ENCODE measurements at regions not wholly inside any gene's neighbourhood (a gene's known extent, or its start where the extent isn't known, plus 50 kb on each side); places are given as distances from the start of the nearest gene placed in this dataset.
"Not testable (repeated sequence)": the region's sequence is repeated elsewhere in the genome, so short reads cannot be mapped to it uniquely, and the experiment has no call there.

DNA sequence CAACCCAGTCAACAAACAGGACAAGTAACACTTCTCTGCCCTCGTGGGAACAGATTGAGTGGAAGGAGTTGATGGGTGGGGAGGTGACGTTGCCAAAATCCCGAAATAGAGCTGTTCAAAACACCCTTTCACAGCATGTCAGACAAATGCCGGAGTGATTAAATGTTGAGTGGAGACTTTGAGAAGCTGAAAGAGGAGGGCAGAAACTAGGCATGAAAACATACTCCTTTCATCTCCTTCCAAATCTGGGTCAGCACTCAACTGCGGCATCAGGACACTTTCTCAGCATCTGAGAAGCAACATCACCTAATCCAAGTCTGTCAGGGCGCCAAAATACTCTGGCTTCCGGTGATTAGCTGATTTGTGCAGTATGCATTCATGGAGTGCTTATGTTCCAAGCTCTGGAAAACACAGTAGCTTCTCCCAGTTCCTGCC, 51.5 kb upstream of the MRI1 start:
- DNase-seq (ENCODE audit: extremely low read depth in 1 of 11, low read depth in 9 of 11, low spot score in 4 of 11): no peak

DNA sequence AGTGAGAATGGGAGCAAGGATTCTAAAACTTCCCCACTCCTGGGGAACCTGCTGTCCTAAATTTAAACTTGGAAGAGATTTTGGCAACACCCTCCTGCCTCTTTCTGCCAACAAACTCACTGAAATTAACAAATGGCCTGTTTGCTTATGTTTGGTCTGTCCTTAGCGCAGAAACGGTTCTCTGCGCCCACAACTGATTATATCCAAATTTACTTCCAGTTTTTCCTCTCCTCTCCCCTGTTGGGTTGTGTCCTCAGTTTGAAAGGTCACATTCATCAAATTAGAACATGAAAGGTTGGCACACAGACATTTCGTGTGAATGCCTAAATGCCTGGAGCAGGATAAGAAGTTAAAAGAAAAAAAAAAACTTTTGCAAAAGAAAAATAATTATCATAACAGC, 56.4 kb upstream of the MRI1 start:
- DNase-seq (ENCODE audit: extremely low read depth in 1 of 11, low read depth in 9 of 11, low spot score in 4 of 11): no peak

DNA sequence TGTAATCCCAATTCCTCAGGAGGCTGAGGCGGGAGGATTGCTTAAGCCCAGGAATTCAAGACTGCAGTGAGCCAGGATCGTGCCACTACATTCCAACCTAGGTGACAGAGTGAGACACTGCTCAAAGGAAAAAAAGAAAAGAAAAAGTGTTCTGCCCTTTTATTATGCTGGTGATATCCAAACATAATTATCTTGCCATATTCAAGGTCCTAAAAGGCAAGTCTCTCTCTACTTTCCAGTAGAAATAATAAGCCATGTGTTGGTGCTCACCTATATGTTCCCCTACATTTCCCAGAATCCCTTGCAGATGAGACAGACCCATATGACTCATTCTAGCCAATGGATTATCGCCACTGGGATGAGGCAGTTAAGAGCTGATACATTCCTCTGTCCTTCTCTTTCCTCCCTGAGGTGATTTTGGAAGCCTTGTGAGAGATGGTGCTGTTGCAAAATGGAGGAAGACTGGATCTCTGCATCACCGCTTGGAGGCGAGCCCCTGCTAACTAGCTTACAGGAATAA, 58.3 kb upstream of the MRI1 start:
- DNase-seq (ENCODE audit: extremely low read depth in 1 of 11, low read depth in 9 of 11, low spot score in 4 of 11): no peak

DNA sequence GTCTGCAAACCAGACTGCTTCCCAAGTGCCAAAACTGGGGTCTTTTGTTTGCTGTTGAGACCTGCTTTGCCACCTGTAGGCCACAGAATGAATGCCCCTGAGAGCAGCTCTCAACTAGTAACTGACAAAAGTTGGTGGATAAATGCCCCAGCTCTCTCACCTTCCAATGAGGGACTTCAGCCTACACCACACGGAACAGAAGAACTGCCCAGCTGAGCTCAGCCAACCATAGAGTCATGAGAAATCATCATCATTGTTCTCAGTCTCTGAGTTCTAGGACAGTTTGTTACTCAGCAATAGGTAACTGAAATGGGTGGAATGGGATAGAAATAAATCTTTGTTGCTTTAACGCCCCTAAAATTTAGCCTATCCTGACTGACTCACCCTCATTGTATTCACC, 59.1 kb upstream of the MRI1 start:
- DNase-seq (ENCODE audit: extremely low read depth in 1 of 11, low read depth in 9 of 11, low spot score in 4 of 11): no peak

DNA sequence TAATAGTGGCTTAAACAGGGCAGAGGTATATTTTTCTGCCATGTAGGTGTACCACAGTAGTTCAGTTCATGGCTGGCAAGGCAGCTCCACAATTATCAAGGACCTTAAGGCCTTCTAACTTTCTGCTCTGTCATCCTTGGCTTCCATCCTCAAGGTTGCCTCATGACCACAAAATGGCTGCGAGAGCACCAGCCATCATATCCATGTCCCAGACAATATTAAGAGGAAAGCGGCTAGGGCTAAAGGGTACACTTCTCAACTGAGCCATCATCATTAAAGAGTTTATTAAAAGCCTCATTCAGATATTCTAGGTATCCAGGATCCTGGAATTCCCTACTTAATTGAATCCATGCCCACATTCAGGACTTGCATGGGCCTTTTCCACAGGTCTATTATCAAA, 62.7 kb upstream of the MRI1 start:
- DNase-seq (ENCODE audit: extremely low read depth in 1 of 11, low read depth in 9 of 11, low spot score in 4 of 11): no peak

DNA sequence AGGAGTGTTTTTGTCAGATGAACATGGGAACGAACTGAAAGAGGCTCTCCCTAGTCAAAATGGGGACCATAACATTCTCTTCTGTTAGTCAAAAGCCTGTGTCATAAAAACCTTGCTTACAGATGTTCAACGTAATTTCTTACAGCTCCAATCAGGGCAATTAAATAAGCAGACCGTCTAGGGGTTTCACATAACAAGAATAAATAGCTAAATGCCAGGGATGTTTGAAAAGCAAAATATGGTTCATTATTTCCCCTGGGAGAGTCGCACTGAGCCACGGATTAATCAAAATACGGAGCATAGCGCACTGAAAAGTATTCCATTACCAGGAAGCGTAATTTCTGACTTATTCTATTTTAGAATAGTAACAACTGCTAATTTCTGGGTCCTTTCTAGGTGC, 63.7 kb upstream of the MRI1 start:
- DNase-seq (ENCODE audit: extremely low read depth in 1 of 11, low read depth in 9 of 11, low spot score in 4 of 11): no peak

DNA sequence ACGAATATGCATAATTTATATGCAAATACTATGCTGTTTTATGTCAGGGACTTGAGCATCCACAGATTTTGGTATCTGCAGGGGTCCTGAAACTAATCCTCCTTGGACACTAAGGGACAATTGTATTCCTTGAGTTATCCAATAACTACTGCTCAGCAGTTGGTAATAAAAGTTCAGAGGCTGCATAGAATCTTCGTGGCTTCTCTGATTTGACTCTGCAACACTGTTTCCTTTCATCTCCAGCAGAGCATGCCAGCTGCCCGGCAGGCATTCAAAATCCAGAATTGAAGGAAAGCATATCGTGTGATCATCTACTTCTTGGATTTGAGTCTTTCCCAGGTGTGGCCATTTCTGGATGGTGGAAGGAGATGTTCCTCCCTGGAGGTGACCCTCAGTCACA, 64.5 kb upstream of the MRI1 start:
- no peak for DNase-seq (ENCODE audit: extremely low read depth in 1 of 11, low read depth in 9 of 11, low spot score in 4 of 11)

DNA sequence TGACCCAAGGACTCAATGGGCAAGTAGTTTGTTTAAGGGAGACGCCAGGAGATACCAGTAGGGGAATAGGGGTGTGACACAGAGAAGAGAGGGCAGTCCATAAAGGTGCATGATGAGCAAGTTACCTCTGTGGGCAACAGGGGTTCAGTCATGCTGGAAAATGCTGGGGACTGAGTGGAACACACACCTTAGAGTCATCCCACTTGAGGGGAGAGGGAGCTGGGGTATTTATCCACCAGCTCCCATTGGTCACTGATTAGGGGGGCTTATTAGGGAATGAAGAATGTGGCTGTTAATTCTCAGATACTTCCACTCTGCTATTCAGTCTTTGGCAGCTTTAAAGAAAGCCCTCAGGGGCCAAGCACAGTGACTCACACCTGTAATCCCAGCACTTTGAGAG, 67.5 kb upstream of the MRI1 start:
- no peak for DNase-seq (ENCODE audit: extremely low read depth in 1 of 11, low read depth in 9 of 11, low spot score in 4 of 11)

DNA sequence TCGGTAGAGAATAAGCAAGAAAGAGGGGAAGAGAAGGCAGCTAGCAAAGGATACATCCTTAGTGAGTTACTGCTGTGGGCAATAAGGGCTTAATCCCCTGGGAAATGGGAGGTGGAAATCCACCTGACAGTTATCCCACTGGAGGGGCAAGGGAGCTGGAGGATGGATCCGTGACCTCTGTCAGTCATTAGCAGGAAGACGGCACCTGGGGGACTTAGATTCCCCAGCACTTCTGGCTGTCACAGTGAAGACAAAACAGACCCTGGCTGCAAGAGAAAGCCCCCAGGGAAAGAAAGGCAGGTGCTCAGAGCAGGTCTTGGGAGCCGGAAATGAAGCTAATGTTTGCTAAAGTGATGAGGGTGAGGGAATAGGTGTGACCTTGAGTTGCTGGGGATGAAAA, 70.4 kb upstream of the MRI1 start:
- no peak for DNase-seq (ENCODE audit: extremely low read depth in 1 of 11, low read depth in 9 of 11, low spot score in 4 of 11)

DNA sequence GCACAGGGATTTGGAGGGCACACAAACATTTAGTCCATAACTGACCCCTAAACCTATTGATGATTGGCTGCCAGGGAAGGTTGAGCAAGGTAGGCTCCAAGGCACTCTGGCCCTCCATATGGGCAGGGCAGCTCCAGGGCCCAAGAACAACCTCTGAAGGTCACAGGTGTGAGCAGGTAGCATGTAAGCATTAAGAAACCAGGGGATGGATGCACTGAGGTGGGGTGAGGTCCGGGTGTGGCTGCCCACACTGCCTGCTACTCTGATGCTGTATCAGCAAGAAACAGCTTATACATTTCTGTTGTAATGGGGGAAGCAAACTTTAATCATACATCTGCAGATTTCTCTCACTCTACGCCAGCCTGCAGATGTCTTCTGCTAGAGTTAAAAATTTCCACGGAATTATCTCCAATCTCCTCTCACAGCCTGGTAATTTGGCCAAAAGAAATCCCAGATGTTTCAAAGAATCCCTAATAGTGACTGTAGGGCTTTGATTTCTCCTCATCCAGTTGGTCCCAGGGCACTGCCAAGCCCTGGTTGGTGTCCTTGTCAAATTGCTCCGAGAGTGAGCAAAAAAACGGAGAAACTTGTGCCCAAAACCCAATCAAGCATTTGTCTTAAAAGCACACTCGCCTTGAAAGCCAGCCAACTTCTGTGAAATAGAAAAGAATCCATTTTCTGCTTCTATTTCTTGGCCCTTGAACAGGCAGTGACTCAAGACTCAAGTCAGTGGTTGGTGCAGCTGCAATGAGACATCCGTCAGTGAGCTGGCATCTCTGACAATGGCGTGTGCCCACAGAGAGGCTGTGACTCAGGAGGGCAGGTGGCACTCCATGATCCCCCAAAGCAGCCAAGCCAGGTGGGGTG, 72.5 kb upstream of the MRI1 start:
- DNase-seq (ENCODE audit: extremely low read depth in 1 of 11, low read depth in 9 of 11, low spot score in 4 of 11): no peak

DNA sequence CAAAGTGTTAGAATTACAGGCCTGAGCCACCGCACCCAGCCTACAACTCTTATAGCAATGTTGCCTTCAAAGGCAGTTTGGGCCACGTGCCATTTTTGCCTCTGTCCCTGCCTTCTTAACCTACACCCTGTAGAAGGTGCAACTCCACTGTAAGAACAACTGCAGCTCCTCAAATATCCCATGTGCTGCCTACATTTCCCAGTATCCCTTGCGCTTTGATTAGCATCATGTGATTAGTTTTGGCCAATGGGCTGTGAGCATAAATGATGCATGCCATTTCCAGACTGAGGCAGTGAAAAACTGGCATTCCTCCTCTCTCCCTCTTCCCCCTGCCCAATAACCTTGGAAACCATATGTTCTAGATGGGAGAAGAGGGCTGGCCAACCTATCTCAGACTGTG, 75.2 kb upstream of the MRI1 start:
- DNase-seq (ENCODE audit: extremely low read depth in 1 of 11, low read depth in 9 of 11, low spot score in 4 of 11): no peak

DNA sequence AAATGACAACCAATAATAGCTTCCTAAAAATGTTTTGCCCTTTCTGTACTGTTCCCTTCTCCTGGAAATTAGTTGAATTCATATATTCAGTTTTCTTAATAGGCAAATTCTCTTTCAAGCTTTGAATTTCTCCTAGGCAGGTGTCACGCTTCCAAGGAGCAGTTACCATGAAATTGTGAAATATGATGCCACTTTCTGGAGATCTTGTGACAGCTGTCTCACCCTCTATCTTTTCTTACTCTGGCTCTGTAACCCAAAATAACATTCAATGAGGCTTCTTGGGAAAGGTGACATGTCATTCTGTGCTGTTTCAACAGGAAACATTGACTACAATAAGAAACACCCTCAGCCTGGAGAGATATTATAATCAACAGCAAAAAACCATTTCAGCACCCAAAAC, 80.3 kb upstream of the MRI1 start:
- no peak for DNase-seq (ENCODE audit: extremely low read depth in 1 of 11, low read depth in 9 of 11, low spot score in 4 of 11)

DNA sequence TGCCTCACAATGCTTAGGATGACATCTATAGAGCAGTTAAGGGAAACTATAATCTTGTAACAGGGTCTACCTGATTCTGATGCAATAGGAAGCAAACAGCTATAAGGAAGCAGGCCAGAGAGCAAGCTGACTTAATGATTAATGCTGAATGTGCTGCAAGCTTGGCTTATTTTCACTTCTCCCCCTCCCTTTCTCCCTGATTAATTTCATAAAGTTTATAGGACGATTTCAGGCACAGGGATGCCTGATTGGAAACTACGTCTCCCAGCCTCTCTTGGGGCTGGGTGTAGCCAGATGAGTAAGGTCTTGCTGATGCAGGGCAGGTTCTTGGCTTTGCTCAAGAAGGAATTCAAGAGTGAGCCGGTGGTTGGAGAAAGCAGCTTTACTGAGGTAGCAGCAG, 82.8 kb upstream of the MRI1 start:
- no peak for DNase-seq (ENCODE audit: extremely low read depth in 1 of 11, low read depth in 9 of 11, low spot score in 4 of 11)

DNA sequence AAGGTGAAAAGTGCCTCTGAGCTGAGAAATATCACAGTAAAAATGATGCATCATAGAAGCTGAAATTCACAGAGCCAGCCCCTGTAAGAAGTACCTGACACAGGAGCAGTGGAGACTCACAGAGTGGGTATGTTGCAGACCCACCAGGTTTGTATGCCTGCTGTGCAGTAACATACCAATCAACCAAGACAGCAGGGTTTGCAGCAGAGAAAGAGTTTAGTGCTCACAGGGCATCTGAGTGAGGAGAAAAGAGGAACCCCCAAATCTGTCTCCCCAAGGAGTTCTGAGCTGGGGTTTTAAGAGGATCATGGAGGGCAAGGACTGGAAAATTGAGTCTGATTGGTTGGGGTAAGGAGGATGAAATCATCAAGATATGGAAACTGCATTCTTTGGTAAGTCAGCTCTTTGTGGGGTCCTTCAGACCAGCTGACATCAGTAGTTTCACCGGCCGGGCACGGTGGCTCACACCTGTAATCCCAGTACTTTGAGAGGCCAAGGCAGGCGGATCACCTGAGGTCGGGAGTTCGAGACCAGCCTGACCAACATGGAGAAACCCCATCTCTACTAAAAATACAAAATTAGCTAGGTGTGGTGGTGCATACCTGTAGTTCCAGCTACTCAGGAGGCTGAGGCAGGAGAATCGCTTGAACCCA, 83.5 kb upstream of the MRI1 start:
- not testable (repeated sequence) for DNase-seq (ENCODE audit: extremely low read depth in 1 of 11, low read depth in 9 of 11, low spot score in 4 of 11)

DNA sequence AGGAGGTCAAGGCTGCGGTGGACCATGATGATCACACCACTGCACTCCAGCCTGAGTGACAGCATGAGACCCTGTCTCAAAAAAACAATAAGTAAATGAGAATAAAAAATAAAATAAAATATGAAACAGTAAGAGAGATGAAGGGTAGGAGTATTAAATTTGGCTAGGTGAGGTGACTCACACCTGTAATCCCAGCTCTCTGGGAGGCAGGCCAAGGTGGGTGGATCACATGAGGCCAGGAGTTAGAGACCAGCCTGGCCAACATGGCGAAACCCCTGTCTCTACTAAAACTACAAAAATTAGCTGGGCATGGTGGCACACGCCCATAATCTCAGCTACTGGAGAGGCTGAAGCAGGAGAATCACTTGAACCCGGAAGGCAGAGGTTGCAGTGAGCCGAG, 87.4 kb upstream of the MRI1 start:
- DNase-seq (ENCODE audit: extremely low read depth in 1 of 11, low read depth in 9 of 11, low spot score in 4 of 11): not testable (repeated sequence)

DNA sequence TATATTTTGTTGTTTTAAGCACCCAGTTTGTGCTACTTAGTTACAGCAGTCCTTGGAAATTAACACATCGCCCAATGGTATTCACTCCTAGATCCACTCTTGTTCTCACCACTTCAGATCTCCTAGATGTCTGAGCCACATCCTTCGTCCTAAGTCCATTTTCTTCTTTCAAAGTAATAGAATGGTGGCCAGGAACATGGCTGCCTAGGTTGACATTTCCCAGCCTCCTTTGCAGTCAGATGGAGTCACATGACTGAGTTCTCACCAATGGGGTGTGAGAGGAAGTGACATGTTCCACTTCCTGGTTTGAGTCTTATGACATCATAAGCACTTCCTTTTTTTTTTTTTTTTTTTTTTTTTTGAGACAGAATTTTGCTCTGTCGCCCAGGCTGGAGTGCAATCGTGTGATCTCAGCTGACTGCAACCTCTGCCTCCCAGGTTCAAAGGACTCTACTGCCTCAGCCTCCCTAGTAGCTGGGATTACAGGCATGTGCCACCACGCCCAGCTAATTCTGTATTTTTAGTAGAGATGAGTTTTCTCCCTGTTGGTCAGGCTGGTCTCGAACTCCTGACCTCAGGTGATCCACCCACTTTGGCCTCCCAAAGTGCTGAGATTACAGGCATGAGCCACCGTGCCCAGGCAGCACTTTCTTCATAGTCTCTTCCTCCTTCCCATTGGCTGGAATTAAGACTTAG, 91.7 kb upstream of the MRI1 start:
- DNase-seq (ENCODE audit: extremely low read depth in 1 of 11, low read depth in 9 of 11, low spot score in 4 of 11): not testable (repeated sequence)

DNA sequence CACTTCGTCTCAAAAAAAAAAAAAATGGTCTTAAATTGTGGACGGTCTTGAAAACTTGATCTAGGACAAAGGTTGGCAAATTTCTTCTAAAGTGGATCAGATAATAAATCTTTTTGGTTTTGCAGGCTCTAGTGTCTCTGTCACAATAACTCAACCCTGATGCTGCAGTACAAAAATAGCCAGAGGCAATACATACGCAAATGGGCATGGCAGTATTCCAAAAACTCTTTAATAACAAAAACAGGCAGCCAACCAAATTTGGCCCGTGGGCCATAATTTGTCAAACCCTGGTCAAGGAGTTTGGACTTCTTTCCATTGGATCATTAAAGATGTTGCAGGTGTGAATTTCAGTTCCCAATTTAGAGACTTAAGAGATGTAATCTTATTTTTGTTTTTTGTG, 93.5 kb upstream of the MRI1 start:
- DNase-seq (ENCODE audit: extremely low read depth in 1 of 11, low read depth in 9 of 11, low spot score in 4 of 11): no peak

DNA sequence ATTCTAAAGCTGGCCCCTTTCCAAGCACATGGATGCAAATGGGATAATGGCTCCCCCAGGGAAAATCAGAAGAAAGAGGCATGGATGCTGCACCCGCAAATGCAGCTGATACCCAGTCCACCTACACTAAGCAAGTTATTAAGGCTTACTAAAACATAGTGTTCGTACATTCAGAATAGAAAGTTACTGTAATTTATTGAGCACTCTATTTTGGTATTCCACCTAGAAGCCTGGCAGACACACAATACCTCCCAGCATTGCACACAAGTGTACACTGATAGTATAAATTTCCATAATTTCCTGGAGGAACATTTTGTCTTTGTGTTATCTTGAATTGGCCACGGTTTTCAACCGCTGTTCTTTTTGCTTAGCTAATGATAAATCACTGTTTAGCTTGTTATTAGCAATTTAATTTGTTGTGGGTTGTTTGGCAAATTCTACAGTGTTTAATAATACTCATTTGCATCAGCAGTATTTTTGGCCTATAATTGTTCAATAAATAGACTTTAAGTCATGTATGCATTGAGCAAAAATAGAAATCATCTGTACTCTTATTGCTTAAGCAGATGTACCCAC, 94.5 kb upstream of the MRI1 start:
- DNase-seq (ENCODE audit: extremely low read depth in 1 of 11, low read depth in 9 of 11, low spot score in 4 of 11): no peak

DNA sequence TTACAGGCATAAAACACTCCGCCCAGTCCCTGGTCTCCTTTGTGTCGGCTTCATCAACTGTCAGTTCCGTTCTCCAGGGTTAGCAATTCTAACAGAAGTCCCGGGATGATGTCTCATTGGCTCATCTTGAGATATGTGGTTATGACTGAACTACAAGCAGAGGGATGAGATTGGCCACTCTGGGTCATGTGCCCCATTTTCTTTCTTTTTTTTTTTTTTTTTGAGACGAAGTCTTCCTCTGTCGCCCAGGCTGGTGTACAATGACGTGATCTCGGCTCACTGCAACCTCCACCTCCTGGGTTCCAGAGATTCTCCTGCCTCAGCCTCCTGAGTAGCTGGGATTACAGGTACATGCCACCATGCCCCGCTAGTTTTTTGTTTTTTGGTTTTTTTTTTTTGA, 95.4 kb upstream of the MRI1 start:
- no peak for DNase-seq (ENCODE audit: extremely low read depth in 1 of 11, low read depth in 9 of 11, low spot score in 4 of 11)

DNA sequence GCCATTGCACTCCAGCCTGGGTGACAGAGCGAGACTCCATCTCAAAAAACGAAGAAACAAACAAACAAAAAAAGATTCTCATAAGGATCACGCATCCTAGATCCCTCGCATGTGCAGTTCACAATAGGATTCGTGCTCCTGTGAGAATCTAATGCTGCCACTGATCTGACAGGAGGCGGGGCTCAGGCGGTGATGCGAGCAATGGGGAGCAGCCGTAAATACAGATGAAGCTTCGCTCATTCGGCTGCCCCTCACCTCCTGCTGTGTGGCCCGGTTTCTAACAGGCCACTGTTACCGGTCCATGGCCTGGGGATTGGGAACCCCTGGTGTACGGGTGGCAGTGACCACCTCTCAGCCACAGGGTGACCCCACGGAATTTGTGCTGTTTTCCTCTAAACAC, 98.2 kb upstream of the MRI1 start:
- no peak for DNase-seq (ENCODE audit: extremely low read depth in 1 of 11, low read depth in 9 of 11, low spot score in 4 of 11)
